Osteocyte (in vitro differentiated cells): ENCODE measurements at regions not wholly inside any gene's neighbourhood (a gene's known extent, or its start where the extent isn't known, plus 50 kb on each side); places are given as distances from the start of the nearest gene placed in this dataset.
A peak's percentile ranks its signal among the peaks of the same experiment; 100 is the strongest.

Source experiments
- DNase-seq: peaks from one replicate; pipeline ENCODE4 v3.0.0; 2021; ENCODE audit warnings: mixed read lengths; ENCODE audit not compliant: unreplicated experiment; ENCODE audit errors: extremely low spot score
- H3K27ac Mint-ChIP-seq: one replicate; pipeline ENCODE4 v1.8.0; 2021; ENCODE audit warnings: mild to moderate bottlenecking, mixed read lengths; ENCODE audit not compliant: unreplicated experiment
- H3K27me3 Mint-ChIP-seq: one replicate; pipeline ENCODE4 v1.8.0; 2021; ENCODE audit warnings: mixed read lengths; ENCODE audit not compliant: unreplicated experiment
- H3K36me3 Mint-ChIP-seq: one replicate; pipeline ENCODE4 v1.8.0; 2021; ENCODE audit warnings: mixed read lengths; ENCODE audit not compliant: unreplicated experiment
- H3K4me1 Mint-ChIP-seq: one replicate; pipeline ENCODE4 v1.8.0; 2021; ENCODE audit warnings: mixed read lengths; ENCODE audit not compliant: unreplicated experiment
- H3K4me3 Mint-ChIP-seq: one replicate; pipeline ENCODE4 v1.8.0; 2021; ENCODE audit warnings: mild to moderate bottlenecking, moderate library complexity, mixed read lengths; ENCODE audit not compliant: unreplicated experiment
- H3K9me3 Mint-ChIP-seq: one replicate; pipeline ENCODE4 v1.8.0; 2021; ENCODE audit warnings: mixed read lengths; ENCODE audit not compliant: unreplicated experiment
- TF ChIP-seq, protein P1 (sequence below): fragments of 200-600 bp; sonication (generic); IDR thresholded peaks from 2 replicates; pipeline ENCODE4 v1.5.0; 2021; ENCODE audit warnings: antibody characterized with exemption, mild to moderate bottlenecking, moderate library complexity

- DNase-seq: no peak
- Mint-ChIP-seq H3K9me3 (no peaks in the 10 kb centered on the region), H3K4me3 (no peak overlapping the region), H3K36me3 (no peaks in the 10 kb centered on the region), H3K4me1 (peaks cover 39% of the 10 kb centered on the region), H3K27me3 (no peaks in the 10 kb centered on the region), H3K27ac (no peak overlapping the region)
- TF ChIP-seq, protein P1, sequence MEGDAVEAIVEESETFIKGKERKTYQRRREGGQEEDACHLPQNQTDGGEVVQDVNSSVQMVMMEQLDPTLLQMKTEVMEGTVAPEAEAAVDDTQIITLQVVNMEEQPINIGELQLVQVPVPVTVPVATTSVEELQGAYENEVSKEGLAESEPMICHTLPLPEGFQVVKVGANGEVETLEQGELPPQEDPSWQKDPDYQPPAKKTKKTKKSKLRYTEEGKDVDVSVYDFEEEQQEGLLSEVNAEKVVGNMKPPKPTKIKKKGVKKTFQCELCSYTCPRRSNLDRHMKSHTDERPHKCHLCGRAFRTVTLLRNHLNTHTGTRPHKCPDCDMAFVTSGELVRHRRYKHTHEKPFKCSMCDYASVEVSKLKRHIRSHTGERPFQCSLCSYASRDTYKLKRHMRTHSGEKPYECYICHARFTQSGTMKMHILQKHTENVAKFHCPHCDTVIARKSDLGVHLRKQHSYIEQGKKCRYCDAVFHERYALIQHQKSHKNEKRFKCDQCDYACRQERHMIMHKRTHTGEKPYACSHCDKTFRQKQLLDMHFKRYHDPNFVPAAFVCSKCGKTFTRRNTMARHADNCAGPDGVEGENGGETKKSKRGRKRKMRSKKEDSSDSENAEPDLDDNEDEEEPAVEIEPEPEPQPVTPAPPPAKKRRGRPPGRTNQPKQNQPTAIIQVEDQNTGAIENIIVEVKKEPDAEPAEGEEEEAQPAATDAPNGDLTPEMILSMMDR: no peak
Observed at GRCh38 chr12:102570256-102570655, 89.9 kb upstream of the IGF1 start.

DNA sequence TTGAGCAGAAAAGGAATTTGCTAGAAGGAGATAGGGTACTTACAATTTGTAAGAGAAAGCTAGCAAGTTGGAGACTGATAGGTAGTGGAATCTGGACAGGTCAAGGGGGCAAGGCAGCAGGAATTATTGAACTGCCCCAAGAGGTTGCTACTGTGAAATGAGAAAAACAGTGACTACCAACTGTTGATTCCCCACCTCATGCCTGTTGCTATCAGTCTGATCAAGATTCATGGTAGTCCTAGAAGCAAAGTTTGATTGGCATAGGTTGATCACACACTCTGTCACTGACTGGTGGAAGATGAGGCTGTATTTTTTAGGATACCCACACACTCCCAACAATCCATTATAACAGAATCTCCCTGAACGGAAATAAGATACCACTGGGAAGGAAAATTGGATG lies 89.4 kb upstream of the IGF1 start:
- TF ChIP-seq, protein P1: no peak
- H3K4me1 Mint-ChIP-seq: peaks cover 39% of the 10 kb centered on the region
- no peaks in the 10 kb centered on the region for H3K27me3 Mint-ChIP-seq
- H3K36me3 Mint-ChIP-seq: no peaks in the 10 kb centered on the region
- DNase-seq: no peak
- H3K4me3 Mint-ChIP-seq: no peak overlapping the region
- no peaks in the 10 kb centered on the region for H3K9me3 Mint-ChIP-seq
- H3K27ac Mint-ChIP-seq: peak overlapping the region; percentile 28

GRCh38 chr12:102568276-102568675 lies 87.9 kb upstream of the IGF1 start:
- no peak overlapping the region for H3K4me3 Mint-ChIP-seq
- no peaks in the 10 kb centered on the region for H3K36me3 Mint-ChIP-seq
- H3K27me3 Mint-ChIP-seq: no peaks in the 10 kb centered on the region
- H3K9me3 Mint-ChIP-seq: no peaks in the 10 kb centered on the region
- peak overlapping the region; percentile 94 for H3K27ac Mint-ChIP-seq
- TF ChIP-seq, protein P1: no peak
- H3K4me1 Mint-ChIP-seq: peaks cover 46% of the 10 kb centered on the region
- no peak for DNase-seq

- DNase-seq: no peak
- Mint-ChIP-seq H3K27ac (peak overlapping the region; percentile 94), H3K4me1 (peaks cover 53% of the 10 kb centered on the region), H3K36me3 (no peaks in the 10 kb centered on the region), H3K4me3 (peak overlapping the region; percentile 31), H3K9me3 (no peaks in the 10 kb centered on the region), H3K27me3 (no peaks in the 10 kb centered on the region)
- TF ChIP-seq, protein P1: no peak
Observed at GRCh38 chr12:102567031-102567985, 86.9 kb upstream of the IGF1 start.

GRCh38 chr12:102565555-102565954 lies 85.2 kb upstream of the IGF1 start:
- no peak for DNase-seq
- H3K4me1 Mint-ChIP-seq: peaks cover 53% of the 10 kb centered on the region
- H3K36me3 Mint-ChIP-seq: no peaks in the 10 kb centered on the region
- H3K27me3 Mint-ChIP-seq: no peaks in the 10 kb centered on the region
- H3K4me3 Mint-ChIP-seq: no peak overlapping the region
- TF ChIP-seq, protein P1: no peak
- no peak overlapping the region for H3K27ac Mint-ChIP-seq
- no peaks in the 10 kb centered on the region for H3K9me3 Mint-ChIP-seq
